ENCODE measurements at regions not wholly inside any gene's neighbourhood (a gene's known extent, or its start where the extent isn't known, plus 50 kb on each side); places are given as distances from the start of the nearest gene placed in this dataset.
A peak's percentile ranks its signal among the peaks of the same experiment; 100 is the strongest.

DNA sequence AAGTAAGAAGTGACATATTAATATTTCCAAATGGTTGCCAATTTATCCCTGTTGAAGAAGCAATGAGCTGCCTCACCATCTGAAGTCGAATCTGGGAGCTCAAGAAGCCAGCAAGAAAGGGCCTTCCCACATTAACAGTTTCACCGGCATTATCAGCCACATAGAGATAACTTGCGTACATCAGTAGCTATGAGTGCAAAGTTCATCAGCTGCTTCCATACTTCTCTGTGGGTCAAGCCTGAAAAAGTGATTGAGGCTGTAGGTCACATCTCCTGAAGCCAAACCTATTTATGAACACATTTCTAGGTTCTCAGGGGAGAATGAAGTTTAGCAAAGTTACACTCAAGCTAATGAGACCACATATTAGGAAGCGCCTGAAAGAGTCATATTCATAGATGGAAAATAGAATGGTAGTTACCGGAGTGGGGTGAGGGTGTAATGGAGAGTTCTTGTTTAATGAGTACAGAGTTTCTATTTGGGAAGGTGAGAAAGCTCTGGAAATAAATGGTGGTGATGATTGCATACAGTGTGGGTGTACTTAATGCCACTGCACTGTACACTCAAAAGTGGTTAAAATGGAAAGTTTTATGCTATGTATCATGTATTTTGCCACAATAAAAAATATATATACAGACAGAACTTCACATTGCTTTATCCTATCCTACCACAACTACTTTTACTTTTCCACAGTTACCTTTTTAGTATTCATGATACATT is 189.3 kb upstream of the SP4 start:
- H3K9me2 ChIP-seq (replicated peaks; ENCODE audit: insufficient read depth), result no peaks in the 10 kb centered on the region
- H4K20me1 ChIP-seq (ENCODE audit: insufficient read depth, poor library complexity, severe bottlenecking), result no peaks in the 10 kb centered on the region
- H3K4me2 ChIP-seq, result no peak overlapping the region
- no peak overlapping the region for H3K27ac ChIP-seq
- H3K4me3 ChIP-seq, result no peak overlapping the region
- TF ChIP-seq EZH2phosphoT487 (IDR thresholded peaks at IDR 0.05; ENCODE audit: low read depth, severe bottlenecking, unreplicated experiment), result no peak
- TF ChIP-seq EZH2 (IDR thresholded peaks at IDR 0.05; ENCODE audit: borderline replicate concordance), result no peak
- TF ChIP-seq, protein P1, sequence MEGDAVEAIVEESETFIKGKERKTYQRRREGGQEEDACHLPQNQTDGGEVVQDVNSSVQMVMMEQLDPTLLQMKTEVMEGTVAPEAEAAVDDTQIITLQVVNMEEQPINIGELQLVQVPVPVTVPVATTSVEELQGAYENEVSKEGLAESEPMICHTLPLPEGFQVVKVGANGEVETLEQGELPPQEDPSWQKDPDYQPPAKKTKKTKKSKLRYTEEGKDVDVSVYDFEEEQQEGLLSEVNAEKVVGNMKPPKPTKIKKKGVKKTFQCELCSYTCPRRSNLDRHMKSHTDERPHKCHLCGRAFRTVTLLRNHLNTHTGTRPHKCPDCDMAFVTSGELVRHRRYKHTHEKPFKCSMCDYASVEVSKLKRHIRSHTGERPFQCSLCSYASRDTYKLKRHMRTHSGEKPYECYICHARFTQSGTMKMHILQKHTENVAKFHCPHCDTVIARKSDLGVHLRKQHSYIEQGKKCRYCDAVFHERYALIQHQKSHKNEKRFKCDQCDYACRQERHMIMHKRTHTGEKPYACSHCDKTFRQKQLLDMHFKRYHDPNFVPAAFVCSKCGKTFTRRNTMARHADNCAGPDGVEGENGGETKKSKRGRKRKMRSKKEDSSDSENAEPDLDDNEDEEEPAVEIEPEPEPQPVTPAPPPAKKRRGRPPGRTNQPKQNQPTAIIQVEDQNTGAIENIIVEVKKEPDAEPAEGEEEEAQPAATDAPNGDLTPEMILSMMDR (IDR thresholded peaks at IDR 0.05; ENCODE audit: poor library complexity), result no peak
- H3K79me2 ChIP-seq, result no peaks in the 10 kb centered on the region
- DNase-seq (ENCODE audit: low spot score), result peak; percentile 30
- H2AFZ ChIP-seq, result no peak overlapping the region
- H3K4me1 ChIP-seq (ENCODE audit: insufficient read depth), result no peaks in the 10 kb centered on the region
- H3K27me3 ChIP-seq, result no peaks in the 10 kb centered on the region
- H3K36me3 ChIP-seq (replicated peaks; ENCODE audit: insufficient read depth, low read depth), result no peaks in the 10 kb centered on the region
- 74% methylated on average over 5 of the region's 5 CpGs for whole genome bisulfite sequencing (ENCODE audit: low lambda C conversion rate, missing lambda C conversion rate)
- H3K9me3 ChIP-seq (ENCODE audit: low read depth), result no peaks in the 10 kb centered on the region

DNA sequence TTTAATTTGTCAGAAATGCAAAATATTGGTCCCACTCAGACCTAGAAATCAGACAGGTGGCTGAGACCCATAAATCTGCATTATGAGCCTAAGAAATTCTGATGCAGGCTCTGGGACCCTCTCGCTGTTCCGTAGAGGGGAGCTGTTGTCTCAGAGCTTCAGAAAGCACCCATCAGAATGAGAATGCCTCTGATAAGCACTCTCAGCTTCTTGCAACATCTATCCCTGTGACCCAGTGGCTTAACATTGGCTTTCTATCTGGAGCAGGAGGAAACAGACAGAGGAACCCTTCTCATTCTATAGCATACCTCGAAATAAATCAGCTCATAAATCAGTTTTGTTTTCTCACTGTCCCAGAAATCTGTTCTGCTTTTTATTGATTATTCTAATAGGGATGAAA is 184.6 kb upstream of the SP4 start:
- no peaks in the 10 kb centered on the region for H3K36me3 ChIP-seq (replicated peaks; ENCODE audit: insufficient read depth, low read depth)
- 62% methylated on average over 3 of the region's 3 CpGs for WGBS (ENCODE audit: low lambda C conversion rate, missing lambda C conversion rate)
- H3K9me2 ChIP-seq (replicated peaks; ENCODE audit: insufficient read depth), result no peaks in the 10 kb centered on the region
- H3K27ac ChIP-seq, result no peak overlapping the region
- H2AFZ ChIP-seq, result no peak overlapping the region
- H3K9me3 ChIP-seq (ENCODE audit: low read depth), result no peaks in the 10 kb centered on the region
- no peak overlapping the region for H3K4me2 ChIP-seq
- H3K79me2 ChIP-seq, result no peaks in the 10 kb centered on the region
- TF ChIP-seq EZH2 (IDR thresholded peaks at IDR 0.05; ENCODE audit: borderline replicate concordance) (no peak), EZH2phosphoT487 (IDR thresholded peaks at IDR 0.05; ENCODE audit: low read depth, severe bottlenecking, unreplicated experiment) (no peak)
- TF ChIP-seq, protein P1 (IDR thresholded peaks at IDR 0.05; ENCODE audit: poor library complexity), result no peak
- H3K4me3 ChIP-seq, result no peak overlapping the region
- H3K4me1 ChIP-seq (ENCODE audit: insufficient read depth), result no peaks in the 10 kb centered on the region
- no peaks in the 10 kb centered on the region for H3K27me3 ChIP-seq
- no peaks in the 10 kb centered on the region for H4K20me1 ChIP-seq (ENCODE audit: insufficient read depth, poor library complexity, severe bottlenecking)
- DNase-seq (ENCODE audit: low spot score), result no peak

DNA sequence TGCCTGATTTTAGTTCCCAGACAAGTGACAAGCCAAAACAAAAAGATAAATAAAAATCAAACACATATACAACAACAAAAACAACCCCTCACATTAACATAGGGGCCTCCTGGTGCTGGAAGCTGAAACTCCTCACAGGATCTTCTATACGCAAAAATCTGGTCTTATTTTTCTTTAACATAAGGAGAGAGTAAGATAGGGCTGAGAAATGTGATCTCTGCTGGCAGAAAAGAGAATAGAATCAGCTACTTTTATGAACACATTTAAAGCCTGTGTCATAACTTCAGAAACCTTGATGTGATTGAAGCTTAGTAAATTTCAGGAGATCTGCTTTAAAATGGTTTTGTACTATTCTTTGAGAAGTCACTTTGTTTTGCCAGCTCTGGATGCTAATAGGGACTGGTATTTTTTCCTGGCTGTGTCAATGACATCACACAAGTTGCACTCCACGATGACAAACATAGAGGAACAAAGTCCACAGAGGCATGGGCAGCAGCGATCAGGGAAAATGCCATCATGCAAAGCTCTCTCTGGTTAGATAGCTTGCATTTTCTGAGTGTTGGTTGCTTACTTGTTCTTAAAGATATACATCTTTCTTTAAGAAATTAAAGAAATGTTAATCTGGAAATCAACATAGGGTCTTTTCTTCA is 176.6 kb upstream of the SP4 start:
- no peak overlapping the region for H2AFZ ChIP-seq
- no peaks in the 10 kb centered on the region for H3K36me3 ChIP-seq (replicated peaks; ENCODE audit: insufficient read depth, low read depth)
- H3K79me2 ChIP-seq, result no peaks in the 10 kb centered on the region
- TF ChIP-seq EZH2phosphoT487 (IDR thresholded peaks at IDR 0.05; ENCODE audit: low read depth, severe bottlenecking, unreplicated experiment) (no peak), EZH2 (IDR thresholded peaks at IDR 0.05; ENCODE audit: borderline replicate concordance) (no peak)
- TF ChIP-seq, protein P1 (IDR thresholded peaks at IDR 0.05; ENCODE audit: poor library complexity), result no peak
- DNase-seq (ENCODE audit: low spot score), result peak; percentile 69
- H3K4me2 ChIP-seq, result no peak overlapping the region
- H3K9me3 ChIP-seq (ENCODE audit: low read depth), result no peaks in the 10 kb centered on the region
- H3K4me3 ChIP-seq, result no peak overlapping the region
- 33% methylated on average over 3 of the region's 3 CpGs for WGBS (ENCODE audit: low lambda C conversion rate, missing lambda C conversion rate)
- H3K4me1 ChIP-seq (ENCODE audit: insufficient read depth), result peaks cover 4% of the 10 kb centered on the region
- H3K27me3 ChIP-seq, result peaks cover 41% of the 10 kb centered on the region
- peak overlapping the region; percentile 68 for H3K27ac ChIP-seq
- no peaks in the 10 kb centered on the region for H4K20me1 ChIP-seq (ENCODE audit: insufficient read depth, poor library complexity, severe bottlenecking)
- no peaks in the 10 kb centered on the region for H3K9me2 ChIP-seq (replicated peaks; ENCODE audit: insufficient read depth)
